Stromal cell of bone marrow (primary cell): ENCODE measurements at regions not wholly inside any gene's neighbourhood (a gene's known extent, or its start where the extent isn't known, plus 50 kb on each side); places are given as distances from the start of the nearest gene placed in this dataset.

ENCODE experiments used
- DNase-seq: peaks from one replicate; pipeline ENCODE4 v3.0.0-alpha.2; 2012; ENCODE audit warnings: low read depth

GRCh38 chr2:168378960-168379669 lies 77.0 kb upstream of the CERS6 start:
- no peak for DNase-seq

- DNase-seq: no peak
Observed at GRCh38 chr2:168380500-168380899, 75.6 kb upstream of the CERS6 start.

GRCh38 chr2:168392024-168392423 lies 64.0 kb upstream of the CERS6 start:
- DNase-seq: no peak

DNA sequence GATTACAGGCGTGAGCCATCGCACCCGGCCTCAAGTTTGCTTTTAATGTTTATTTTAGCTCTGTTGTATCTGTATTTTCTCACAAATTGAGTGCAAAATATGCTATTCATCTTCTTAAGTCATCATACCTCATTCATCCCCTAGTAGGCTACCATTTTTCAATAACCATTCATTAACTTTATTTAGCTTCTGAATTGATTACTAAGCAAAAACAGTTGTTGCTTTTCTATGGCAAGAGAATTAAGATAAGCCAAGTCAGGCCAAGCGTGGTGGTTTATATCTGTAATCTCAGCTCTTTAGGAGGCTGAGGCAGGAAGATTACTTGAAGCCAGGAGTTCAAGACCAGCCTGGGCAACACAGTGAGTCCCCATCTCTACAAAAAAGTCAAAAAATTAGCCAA lies 63.3 kb upstream of the CERS6 start:
- DNase-seq: no peak

GRCh38 chr2:168394262-168394661 lies 61.8 kb upstream of the CERS6 start:
- no peak for DNase-seq

DNA sequence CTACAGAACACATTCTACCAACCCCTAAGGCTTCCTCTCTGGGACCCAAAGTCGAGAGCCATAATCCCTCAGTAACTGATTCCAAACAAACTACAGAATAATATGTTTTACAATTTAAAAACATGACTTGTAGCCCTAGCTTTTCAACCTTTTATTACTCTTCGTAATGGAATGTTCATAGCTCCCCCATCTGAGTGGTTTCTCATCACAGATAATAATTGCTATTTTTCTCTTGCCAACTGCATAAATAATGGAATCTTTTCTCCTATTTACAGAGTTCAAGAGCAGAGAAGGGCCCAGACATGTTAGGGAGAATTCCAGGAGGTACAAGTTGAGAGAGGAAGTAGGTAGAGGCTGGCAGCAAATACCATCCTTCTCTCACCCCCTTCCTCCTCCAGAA lies 59.9 kb upstream of the CERS6 start:
- DNase-seq: no peak

- no peak for DNase-seq
Observed at GRCh38 chr2:168397629-168398028, 58.4 kb upstream of the CERS6 start.

- no peak for DNase-seq
Observed at GRCh38 chr2:168401048-168401556, 55.0 kb upstream of the CERS6 start.

- no peak for DNase-seq
Observed at GRCh38 chr2:168401771-168402170, 54.3 kb upstream of the CERS6 start.

GRCh38 chr2:168402531-168402930 lies 53.5 kb upstream of the CERS6 start:
- DNase-seq: no peak

DNA sequence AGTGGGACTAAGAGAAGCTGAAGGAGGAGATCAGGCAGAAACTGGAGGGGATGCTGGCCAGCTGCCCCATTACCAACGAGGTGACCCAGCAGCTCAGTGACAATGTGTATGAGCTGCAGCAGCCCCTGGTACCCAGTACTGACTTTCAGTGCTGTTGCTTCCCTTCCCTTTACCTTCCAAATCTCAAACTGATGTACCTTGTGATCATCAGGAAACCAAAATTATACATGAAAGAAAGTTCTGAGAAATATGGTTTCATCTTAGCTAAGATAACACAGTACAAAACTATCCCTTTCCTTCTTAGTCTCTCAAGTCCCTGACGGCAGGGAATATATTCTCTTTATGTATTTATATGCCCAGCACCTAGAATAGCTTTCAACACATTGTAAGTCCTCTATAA lies 52.3 kb upstream of the CERS6 start:
- no peak for DNase-seq

DNA sequence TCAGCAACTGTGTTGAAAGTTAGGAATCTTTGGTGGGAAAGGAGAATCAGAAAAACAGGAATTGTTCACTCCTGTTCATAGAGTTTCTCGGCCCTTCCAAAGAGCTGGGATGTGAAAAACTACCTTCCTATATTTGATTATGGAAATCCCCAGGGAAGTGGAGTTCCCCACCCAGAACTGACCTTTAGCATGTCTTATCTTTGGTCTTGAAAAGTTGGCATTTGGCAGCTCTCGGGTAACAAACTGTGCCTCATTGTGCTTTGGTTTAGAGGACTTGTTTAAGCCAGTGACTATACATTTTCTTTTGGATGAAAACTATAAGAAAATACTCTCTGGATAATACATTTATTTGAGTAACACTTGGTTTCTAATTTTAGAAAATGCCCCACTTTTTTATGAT lies 51.3 kb upstream of the CERS6 start:
- no peak for DNase-seq
